Heart right ventricle (tissue), 16 donors: ENCODE measurements at regions not wholly inside any gene's neighbourhood (a gene's known extent, or its start where the extent isn't known, plus 50 kb on each side); places are given as distances from the start of the nearest gene placed in this dataset.

Experiments
- ATAC-seq, 8 donors: fragments of 200-7000 bp; cut with Tn5 transposase; one replicate each; pipeline ENCODE4 v1.9.1; 2020; ENCODE audit warnings: mild to moderate bottlenecking in 8 of 8, moderate library complexity in 8 of 8, moderate number of reproducible peaks in 1 of 8
- DNase-seq, 2 donors: peaks; one replicate each; pipeline ENCODE4 v3.0.0-alpha.2; 2020
- H3K27ac ChIP-seq, 10 donors: fragments of 200-600 bp; sonication (generic) in 2 of 10; one replicate each; pipeline versions ENCODE4 v1.5.0 to v1.8.0; 2020 to 2022; ENCODE audit warnings: mild to moderate bottlenecking in 3 of 10
- H3K27me3 ChIP-seq, 7 donors: fragments of 200-600 bp; one replicate each; pipeline ENCODE4 v1.8.0; 2021 to 2022; ENCODE audit warnings: mild to moderate bottlenecking in 2 of 7
- H3K36me3 ChIP-seq, 9 donors: fragments of 200-600 bp; sonication (generic) in 1 of 9; one replicate each; pipeline versions ENCODE4 v1.5.0 to v1.8.0; 2020 to 2022; ENCODE audit warnings: mild to moderate bottlenecking in 2 of 9
- H3K4me1 ChIP-seq, 9 donors: fragments of 200-600 bp; sonication (generic) in 1 of 9; one replicate each; pipeline versions ENCODE4 v1.5.0 to v1.8.0; 2020 to 2022; ENCODE audit warnings: mild to moderate bottlenecking in 4 of 9
- H3K4me3 ChIP-seq, 10 donors: fragments of 200-600 bp; sonication (generic) in 2 of 10; one replicate each; pipeline versions ENCODE4 v1.5.0 to v1.8.0; 2020 to 2022; ENCODE audit warnings: mild to moderate bottlenecking in 7 of 10, moderate library complexity in 2 of 10
- H3K9me3 ChIP-seq, 11 donors: fragments of 200-600 bp in 10 of 11; sonication (generic) in 2 of 11; one replicate each; pipeline versions ENCODE4 v1.5.0 to v1.8.0; 2013 to 2022; ENCODE audit warnings: mild to moderate bottlenecking in 2 of 11, control low read depth in 1 of 11, moderate library complexity in 1 of 11
- CTCF ChIP-seq, 9 donors: fragments of 200-600 bp; sonication (generic) in 2 of 9; IDR thresholded peaks; one replicate each; pipeline versions ENCODE4 v1.5.0 to v1.8.0; 2021 to 2022; ENCODE audit warnings: antibody characterized with exemption in 9 of 9, mild to moderate bottlenecking in 5 of 9, moderate library complexity in 1 of 9
- WGBS, 2 donors: extraction: QIAGEN DNeasy Blood & Tissue Kit; methylation state at CpG; one replicate each; pipeline ENCODE4 v1.1.7; 2013; ENCODE audit warnings: inconsistent platforms in 1 of 2; 5-methylcytosine and 5-hydroxymethylcytosine counted together
- intact Hi-C, 10 donors: fragments of 100-400 bp; cut with DNase I; formaldehyde crosslinking; loops; one replicate each; pipeline versions ENCODE4 v1.11.1 to v1.14.2; 2022
- donor health status: Arrhythmogenic right ventricular cardiomyopathy.
- donor health status: ischemic (EF 13 %, LVEDD 7.1; RV severe dilation, severe dysfunction).
- donor health status: healthy with polysubstance abuse.
- donor health status: DM: no; HTN: yes; CAD: no.
- donor health status: DM: no; HTN: no; CAD: no.
- donor health status: ischemic (EF 25% LVEDD 6.9; RV normal size, moderate dysfunction).
- donor health status: ischemic (EF 25% LVEDD 5.7; RV mildly dilated, moderate dysfunction).
- donor health status: healthy.
- donor health status: DM: yes; HTN: yes; CAD: no.
- donor health status: Ischemic cardiomyopathy.
- donor health status: ischemic (EF 35%, LVEDD 5.7; RV mildly dilated, moderate dysfunction).
- donor health status: nonischemic (EF 11% LVEDD 7.7; RV severe dilation, severe dysfunction).
- donor health status: DM: yes; HTN: yes; CAD: no.
- donor health status: PGD.
- donor health status: ischemic (EF 29% LVEDD 5.4; RV normal size, mild dysfunction).
- donor health status: nonischemic (EF 23%, LVEDD 6.1; RV moderate dilation, normal function).

- H3K4me3 ChIP-seq, result no peak overlapping the region
- intact Hi-C loops, result no loop called here
- no peak for ATAC-seq
- H3K27me3 ChIP-seq, result no peaks in the 10 kb centered on the region
- no peak for TF ChIP-seq CTCF (IDR thresholded peaks at IDR 0.05)
- 85 to 87% methylated on average over 4 of the region's 4 CpGs for WGBS, 2 donors
- no peak overlapping the region for H3K27ac ChIP-seq
- H3K36me3 ChIP-seq, result no peaks in the 10 kb centered on the region
- peaks cover 0 to 16% (median 0%) of the 10 kb centered on the region in 11 donors for H3K9me3 ChIP-seq
- no peak for DNase-seq
- no peaks in the 10 kb centered on the region for H3K4me1 ChIP-seq
Measured at GRCh38 chr13:73131247-73131646, 72.4 kb downstream of the KLF5 start.

- no peak for TF ChIP-seq CTCF (IDR thresholded peaks at IDR 0.05)
- no peak overlapping the region for H3K27ac ChIP-seq
- H3K4me3 ChIP-seq, result no peak overlapping the region
- no peaks in the 10 kb centered on the region for H3K36me3 ChIP-seq
- no peaks in the 10 kb centered on the region for H3K4me1 ChIP-seq
- DNase-seq, result no peak
- no peak for ATAC-seq
- peaks cover 0 to 6% (median 0%) of the 10 kb centered on the region in 11 donors for H3K9me3 ChIP-seq
- no peaks in the 10 kb centered on the region for H3K27me3 ChIP-seq
- 87 to 93% methylated on average over 6 of the region's 6 CpGs for WGBS, 2 donors
- intact Hi-C loops, result no loop called here
Measured at GRCh38 chr13:73129023-73129422, 70.2 kb downstream of the KLF5 start.
